ENCODE measurements at regions not wholly inside any gene's neighbourhood (a gene's known extent, or its start where the extent isn't known, plus 50 kb on each side); places are given as distances from the start of the nearest gene placed in this dataset.

DNA sequence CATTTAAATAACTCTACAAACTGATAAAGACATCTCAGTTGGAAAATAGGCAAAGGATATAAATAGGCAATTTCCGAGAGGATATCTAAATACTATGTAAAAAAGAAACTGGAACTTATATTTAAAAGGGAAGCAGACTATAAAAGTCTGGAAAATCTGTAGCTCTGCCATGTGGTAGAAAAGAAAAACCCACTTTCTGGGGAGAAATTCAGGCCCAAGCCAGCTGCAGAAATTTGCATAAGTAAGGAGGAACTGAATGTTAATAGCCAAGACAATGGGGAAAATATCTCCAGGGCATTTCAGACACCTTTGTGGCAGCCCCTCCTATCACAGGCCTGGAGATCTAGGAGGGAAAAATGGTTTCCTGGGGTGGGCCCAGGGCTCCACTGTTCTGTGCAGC lies 97.8 kb upstream of the ZBED5 start:
- TF ChIP-seq NANOG (IDR thresholded peaks at IDR 0.05; ENCODE audit: insufficient read depth, low read depth, low read length, poor library complexity, severe bottlenecking) (no peak), SP2 (IDR thresholded peaks at IDR 0.05; ENCODE audit: low read length) (no peak), SUZ12 (IDR thresholded peaks at IDR 0.05; ENCODE audit: low read length) (no peak), EP300 (IDR thresholded peaks at IDR 0.05; ENCODE audit: borderline replicate concordance in 1 of 2, low read depth in 2 of 2, low read length in 2 of 2) (no peak), CTCF (IDR thresholded peaks at IDR 0.05; ENCODE audit: control extremely low read depth in 1 of 3, insufficient read depth in 1 of 3, low read depth in 1 of 3, low read length in 3 of 3) (no peak), SIN3A (conservative IDR thresholded peaks at IDR 0.05 in 1 of 2, IDR thresholded peaks at IDR 0.05 in 1 of 2; ENCODE audit: low read depth in 1 of 2, low read length in 2 of 2) (no peak), KDM1A (IDR thresholded peaks at IDR 0.05; ENCODE audit: borderline replicate concordance, low read length) (no peak), FOSL1 (IDR thresholded peaks at IDR 0.05; ENCODE audit: insufficient read depth, low read depth, low read length) (no peak), EZH2 (IDR thresholded peaks at IDR 0.05; ENCODE audit: low read depth, low read length, severe bottlenecking) (no peak), POLR2A (IDR thresholded peaks at IDR 0.05; ENCODE audit: control extremely low read depth in 1 of 2, low read depth in 2 of 2, low read length in 2 of 2) (no peak), BACH1 (IDR thresholded peaks at IDR 0.05; ENCODE audit: low read length) (no peak)

Measured in H1 (cell line).